Common myeloid progenitor, CD34-positive (primary cell): ENCODE measurements at regions not wholly inside any gene's neighbourhood (a gene's known extent, or its start where the extent isn't known, plus 50 kb on each side); places are given as distances from the start of the nearest gene placed in this dataset.

ENCODE experiments used
- CTCF ChIA-PET: fragments of 350-600 bp; sonication (Branson Sonifier 250); formaldehyde crosslinking; loops from one replicate; lab custom pipeline; 2021; ENCODE audit warnings: antibody characterized with exemption; lab: Charles Lee
- POLR2A ChIA-PET: fragments of 350-600 bp; sonication (Branson Sonifier 250); formaldehyde crosslinking; loops from one replicate; lab custom pipeline; 2021; ENCODE audit warnings: antibody characterized with exemption; lab: Charles Lee
- DNase-seq, 3 donors: peaks; one replicate each; pipeline versions ENCODE4 v3.0.0 to v3.0.0-alpha.2; 2013
- H3K27ac ChIP-seq, 2 experiments: 1 replicate in 1 of 2; 2 replicates in 1 of 2; pipeline ENCODE4 v1.7.0; 2013; ENCODE audit warnings: inconsistent platforms in 2 of 2, low read length in 2 of 2, mild to moderate bottlenecking in 2 of 2, low read depth in 1 of 2, moderate library complexity in 1 of 2; ENCODE audit not compliant: severe bottlenecking in 2 of 2, insufficient read depth in 1 of 2, poor library complexity in 1 of 2
- H3K27me3 ChIP-seq, 5 experiments: replicated peaks in 2 of 5; 1 replicate in 3 of 5; 2 replicates in 2 of 5; pipeline versions ENCODE4 v1.6.1 to v1.7.0; 2013; ENCODE audit warnings: low read length in 4 of 5, mild to moderate bottlenecking in 2 of 5, moderate library complexity in 2 of 5, inconsistent platforms in 1 of 5; ENCODE audit not compliant: insufficient read depth in 5 of 5, control insufficient read depth in 4 of 5
- H3K36me3 ChIP-seq, 4 experiments: 1 replicate in 2 of 4; 2 replicates in 2 of 4; pipeline versions ENCODE4 v1.6.1 to v1.7.0; 2013; ENCODE audit warnings: low read length in 3 of 4, control low read depth in 1 of 4, mild to moderate bottlenecking in 1 of 4; ENCODE audit not compliant: control insufficient read depth in 4 of 4, insufficient read depth in 4 of 4
- H3K4me1 ChIP-seq, 4 experiments: 1 replicate in 3 of 4; 2 replicates in 1 of 4; pipeline versions ENCODE4 v1.6.1 to v1.7.1; 2013; ENCODE audit warnings: low read length in 3 of 4, mild to moderate bottlenecking in 3 of 4, control low read depth in 1 of 4, inconsistent platforms in 1 of 4, moderate library complexity in 1 of 4; ENCODE audit not compliant: control insufficient read depth in 4 of 4, insufficient read depth in 4 of 4; ENCODE audit errors: control extremely low read depth in 1 of 4
- H3K4me3 ChIP-seq, 7 experiments: 1 replicate in 4 of 7; 2 replicates in 3 of 7; pipeline versions ENCODE4 v1.5.1 to v1.7.0; 2013; ENCODE audit warnings: mild to moderate bottlenecking in 7 of 7, low read length in 6 of 7, moderate library complexity in 6 of 7, inconsistent platforms in 2 of 7, low read depth in 2 of 7, control low read depth in 1 of 7; ENCODE audit not compliant: insufficient read depth in 4 of 7, control insufficient read depth in 1 of 7; ENCODE audit errors: extremely low read depth in 1 of 7
- H3K9me3 ChIP-seq, 5 experiments: 1 replicate in 4 of 5; 2 replicates in 1 of 5; pipeline versions ENCODE4 v1.6.1 to v1.7.1; 2013; ENCODE audit warnings: low read length in 4 of 5, mild to moderate bottlenecking in 2 of 5, inconsistent platforms in 1 of 5, low read depth in 1 of 5, moderate library complexity in 1 of 5; ENCODE audit not compliant: control insufficient read depth in 4 of 5, insufficient read depth in 2 of 5; ENCODE audit errors: control extremely low read depth in 1 of 5
- WGBS: methylation state at CpG from one replicate; pipeline ENCODE4 v1.1.5; 2013; ENCODE audit not compliant: insufficient coverage; 5-methylcytosine and 5-hydroxymethylcytosine counted together

DNA sequence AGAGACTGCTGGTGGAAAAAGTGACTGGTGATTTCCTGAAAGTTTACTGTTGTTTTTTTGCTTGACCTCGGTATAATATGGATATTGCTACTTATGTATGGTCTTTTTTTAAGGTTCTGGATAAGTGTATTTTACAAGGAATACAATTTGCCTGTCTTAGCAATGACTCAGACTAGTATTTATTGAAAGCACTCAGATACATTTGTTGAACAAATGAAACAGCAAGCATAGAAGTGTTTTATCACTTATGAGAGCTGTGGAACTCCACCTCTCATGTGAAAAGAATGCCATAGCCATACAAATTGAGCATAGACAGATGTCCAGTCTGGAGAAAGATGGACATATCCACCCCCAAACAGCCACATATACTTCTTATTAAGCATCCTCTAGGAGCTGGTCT is 340.4 kb upstream of the FBXO33 start:
- Histone ChIP-seq H3K27me3 (no peaks in the 10 kb centered on the region), H3K36me3 (no peaks in the 10 kb centered on the region), H3K4me3 (no peak overlapping the region), H3K9me3 (no peaks in the 10 kb centered on the region), H3K4me1 (no peaks in the 10 kb centered on the region), H3K27ac (no peak overlapping the region)
- no peak for DNase-seq
- ChIA-PET POLR2A (no interaction called here), CTCF (no interaction called here)
- WGBS: no CpG with 5 or more reads among the region's 1 CpG

DNA sequence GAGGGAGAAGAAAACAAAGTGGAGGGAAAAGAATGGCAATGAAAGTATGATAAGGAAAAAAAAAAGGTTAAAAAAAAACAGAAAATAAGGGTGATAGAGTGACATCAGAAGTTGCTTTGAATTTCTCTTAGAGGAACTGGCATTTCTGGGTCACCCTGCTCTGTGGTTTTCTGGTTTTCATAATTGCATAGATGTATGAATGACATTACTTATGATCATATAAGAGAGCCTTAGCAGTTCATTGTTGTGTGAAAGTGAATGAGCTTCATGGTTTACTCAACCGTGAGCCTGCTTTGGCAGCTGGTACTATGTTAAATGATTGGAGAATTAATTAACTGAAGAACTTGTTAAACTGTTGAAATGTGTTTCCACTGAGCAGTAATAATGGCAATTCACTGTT is 336.4 kb upstream of the FBXO33 start:
- Histone ChIP-seq H3K27ac (no peak overlapping the region), H3K27me3 (no peaks in the 10 kb centered on the region), H3K4me3 (no peak overlapping the region), H3K9me3 (no peaks in the 10 kb centered on the region), H3K4me1 (no peaks in the 10 kb centered on the region), H3K36me3 (no peaks in the 10 kb centered on the region)
- ChIA-PET CTCF (no interaction called here), POLR2A (no interaction called here)
- WGBS: 100% methylated on average over 1 of the region's 1 CpG
- no peak for DNase-seq

DNA sequence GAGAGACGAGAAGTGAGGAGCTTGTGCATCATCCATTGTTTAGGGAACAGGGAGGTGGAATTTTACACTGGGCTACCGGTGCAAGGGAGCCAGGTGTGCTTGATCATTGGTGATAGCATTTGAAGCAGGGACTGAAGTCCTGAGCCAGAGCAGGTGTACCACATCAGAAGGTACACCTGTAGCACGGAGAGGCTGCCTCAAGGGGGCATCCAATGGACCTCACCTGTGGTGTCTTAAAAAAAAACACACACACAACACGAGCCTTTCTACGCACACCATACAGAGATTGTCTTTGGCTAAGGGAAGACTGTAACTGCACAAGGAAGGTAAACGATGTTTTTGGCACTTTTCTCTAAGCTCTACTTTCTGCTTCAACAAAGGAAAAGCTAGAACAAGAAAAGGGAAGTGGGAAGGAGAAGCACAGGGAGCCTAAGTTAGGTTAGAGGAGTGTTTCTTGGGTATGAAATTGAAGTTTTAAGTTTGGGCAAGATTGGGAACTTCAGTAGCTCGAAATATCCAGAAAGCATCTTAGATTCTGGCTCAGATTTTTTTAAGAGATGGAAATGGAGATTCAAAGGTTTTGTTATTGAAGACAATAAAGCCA is 334.3 kb upstream of the FBXO33 start:
- WGBS: 85% methylated on average over 2 of the region's 7 CpGs
- POLR2A ChIA-PET: no interaction called here
- DNase-seq: no peak
- peaks cover 0 to 2% (median 0%) of the 10 kb centered on the region in 5 experiments for H3K27me3 ChIP-seq
- no peak overlapping the region for H3K4me3 ChIP-seq
- H3K36me3 ChIP-seq: no peaks in the 10 kb centered on the region
- CTCF ChIA-PET: no interaction called here
- H3K4me1 ChIP-seq: no peaks in the 10 kb centered on the region
- no peaks in the 10 kb centered on the region for H3K9me3 ChIP-seq
- no peak overlapping the region for H3K27ac ChIP-seq

DNA sequence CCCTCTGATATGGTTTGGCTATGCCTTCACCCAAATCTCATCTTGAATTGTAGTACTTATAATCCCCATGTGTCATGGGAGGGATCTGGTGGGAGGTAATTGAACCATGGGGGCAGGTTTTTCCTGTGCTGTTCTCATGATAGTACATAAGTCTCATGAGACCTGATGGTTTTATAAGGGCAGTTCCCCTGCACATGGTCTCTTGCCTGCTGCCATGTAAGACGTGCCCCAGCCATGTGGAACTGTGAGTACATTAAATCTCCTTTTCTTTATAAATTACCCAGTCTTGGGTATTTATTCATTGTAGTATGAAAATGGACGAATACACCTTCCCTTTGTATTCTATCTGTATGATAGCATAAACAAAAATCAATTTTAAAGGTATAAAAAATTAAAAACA is 333.4 kb upstream of the FBXO33 start:
- WGBS: no CpG with 5 or more reads among the region's 2 CpGs
- Histone ChIP-seq H3K4me3 (no peak overlapping the region), H3K27me3 (peaks cover 0 to 2% (median 0%) of the 10 kb centered on the region in 5 experiments), H3K36me3 (no peaks in the 10 kb centered on the region), H3K9me3 (no peaks in the 10 kb centered on the region), H3K4me1 (no peaks in the 10 kb centered on the region), H3K27ac (no peak overlapping the region)
- POLR2A ChIA-PET: no interaction called here
- no peak for DNase-seq
- CTCF ChIA-PET: interaction anchor here (0.6 kb wide), 1 partner anchor 278 kb away, joined by 3 read pairs; no protein-coding TSS in a partner anchor

DNA sequence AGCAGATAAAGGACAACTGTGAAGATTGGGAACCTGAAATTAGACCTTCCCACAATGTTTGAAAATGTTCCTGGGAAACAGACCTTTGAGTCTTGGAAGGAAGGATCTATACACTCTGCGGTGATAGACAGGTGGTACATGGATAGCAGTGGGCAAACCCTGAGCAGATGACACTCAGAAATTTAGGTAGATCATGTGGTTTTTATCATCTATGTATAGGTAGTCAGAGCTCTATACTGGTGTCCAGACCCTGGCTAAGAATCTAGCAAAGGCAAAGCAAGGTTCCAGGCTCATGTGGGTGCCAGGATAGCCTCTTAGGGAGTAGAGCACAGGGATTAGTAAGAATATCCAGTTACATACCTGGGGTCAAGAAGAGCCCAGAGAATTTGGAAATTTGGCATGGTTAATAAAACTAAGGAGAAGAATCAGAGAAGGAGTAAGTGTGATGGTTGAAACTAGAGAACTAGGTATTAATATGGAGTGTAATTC is 331.2 kb upstream of the FBXO33 start:
- H3K27ac ChIP-seq: no peak overlapping the region
- no peak overlapping the region for H3K4me3 ChIP-seq
- H3K4me1 ChIP-seq: no peaks in the 10 kb centered on the region
- H3K36me3 ChIP-seq: no peaks in the 10 kb centered on the region
- CTCF ChIA-PET: no interaction called here
- POLR2A ChIA-PET: no interaction called here
- H3K27me3 ChIP-seq: peaks cover 0 to 2% (median 0%) of the 10 kb centered on the region in 5 experiments
- H3K9me3 ChIP-seq: no peaks in the 10 kb centered on the region
- no peak for DNase-seq
- 100% methylated on average over 1 of the region's 1 CpG for WGBS

DNA sequence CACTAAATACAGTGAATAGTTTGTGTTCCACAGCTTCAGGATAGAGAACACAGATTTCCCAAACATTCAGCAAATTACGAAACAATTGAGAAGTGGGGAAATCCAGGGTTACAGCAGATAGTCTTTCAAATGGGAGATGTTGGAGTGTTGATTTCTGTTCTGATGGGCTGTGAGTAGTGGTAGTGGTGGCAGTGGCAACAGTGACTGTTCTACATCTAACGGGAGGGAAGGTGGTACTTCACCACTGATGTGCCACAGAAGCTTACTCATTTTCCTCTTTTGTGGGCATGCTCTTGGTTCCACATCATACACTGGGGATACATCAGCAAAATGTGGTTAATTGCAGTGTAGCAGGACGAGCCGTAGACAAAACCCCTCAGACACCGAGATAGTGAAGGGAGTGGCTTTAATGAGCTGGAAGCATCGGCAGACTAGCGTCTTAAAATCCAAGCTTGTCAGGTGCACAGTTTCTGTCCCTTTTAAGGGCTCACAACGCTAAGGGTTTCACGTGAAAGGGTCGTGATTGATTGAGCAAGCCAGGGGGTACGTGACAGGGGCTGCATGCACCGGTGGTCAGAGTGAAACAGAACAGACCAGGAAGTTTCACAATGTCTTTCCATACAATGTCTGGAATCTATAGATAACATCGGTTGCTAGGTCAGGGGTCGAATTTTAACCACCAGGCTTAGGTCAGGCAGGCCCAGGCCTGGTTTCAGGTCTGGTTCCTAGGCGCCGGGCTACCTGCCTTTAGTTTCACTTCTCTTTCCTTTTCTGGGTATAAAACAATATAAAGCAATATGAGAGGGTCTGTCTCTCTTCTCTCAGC is 330.6 kb upstream of the FBXO33 start:
- DNase-seq: no peak
- H3K4me1 ChIP-seq: no peaks in the 10 kb centered on the region
- no peak overlapping the region for H3K27ac ChIP-seq
- WGBS: 30% methylated on average over 12 of the region's 16 CpGs
- CTCF ChIA-PET: interaction anchor here (1.2 kb wide), 1 partner anchor 9 kb away, joined by 3 read pairs; no protein-coding TSS in a partner anchor
- H3K36me3 ChIP-seq: no peaks in the 10 kb centered on the region
- peaks cover 0 to 2% (median 0%) of the 10 kb centered on the region in 5 experiments for H3K27me3 ChIP-seq
- H3K9me3 ChIP-seq: no peaks in the 10 kb centered on the region
- H3K4me3 ChIP-seq: no peak overlapping the region
- POLR2A ChIA-PET: no interaction called here

DNA sequence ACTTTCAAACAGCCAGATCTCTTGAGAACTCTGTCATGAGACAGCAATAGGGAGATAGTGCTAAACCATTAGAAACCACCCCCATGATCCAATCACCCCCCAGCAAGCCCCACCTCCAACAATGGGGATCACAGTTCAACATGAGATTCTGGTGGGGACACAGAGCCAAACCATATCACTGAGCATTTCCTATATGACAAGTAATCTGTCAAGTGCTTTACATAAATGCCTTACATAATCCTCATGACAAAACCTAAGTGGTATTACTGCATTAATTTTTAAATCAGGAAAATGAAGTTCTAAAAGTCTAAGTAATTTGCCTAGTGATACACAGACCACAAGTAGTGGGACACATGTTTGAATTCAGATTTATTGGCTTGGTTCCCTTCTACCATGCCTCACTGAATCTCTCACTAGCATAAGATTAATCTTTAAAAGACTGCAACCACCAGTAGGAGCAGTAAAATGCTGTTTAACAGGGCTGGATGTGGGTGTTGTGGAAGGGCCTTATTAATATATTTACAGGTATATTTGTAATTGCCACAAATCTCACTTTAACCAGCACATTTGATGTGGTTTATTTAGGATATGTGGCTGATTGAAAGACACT is 323.1 kb upstream of the FBXO33 start:
- no peak for DNase-seq
- no peaks in the 10 kb centered on the region for H3K27me3 ChIP-seq
- no peak overlapping the region for H3K27ac ChIP-seq
- POLR2A ChIA-PET: no interaction called here
- H3K4me1 ChIP-seq: no peaks in the 10 kb centered on the region
- no peak overlapping the region for H3K4me3 ChIP-seq
- H3K36me3 ChIP-seq: no peaks in the 10 kb centered on the region
- CTCF ChIA-PET: no interaction called here
- H3K9me3 ChIP-seq: no peaks in the 10 kb centered on the region
